ENCODE measurements at regions not wholly inside any gene's neighbourhood (a gene's known extent, or its start where the extent isn't known, plus 50 kb on each side); places are given as distances from the start of the nearest gene placed in this dataset.

DNA sequence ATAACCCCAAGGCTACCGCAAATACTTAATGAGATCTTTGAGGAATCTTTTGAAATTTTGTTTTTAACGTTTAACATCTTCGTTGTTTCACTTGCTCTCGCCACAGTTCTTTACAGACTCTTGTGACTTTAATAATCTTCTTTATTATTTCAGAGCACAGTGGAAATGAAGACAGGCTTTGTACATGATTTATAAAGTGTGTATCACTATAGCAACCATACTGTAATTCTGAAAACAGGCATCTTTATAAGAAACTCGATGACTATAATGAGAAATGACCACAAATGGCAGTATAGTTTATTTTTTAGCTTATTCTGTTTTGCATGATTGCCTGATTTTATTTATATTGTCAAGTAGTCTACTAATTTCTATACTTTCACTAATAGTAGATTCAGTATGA is 224.4 kb upstream of the GALNTL6 start:
- DNase-seq (ENCODE audit: low spot score) (no peak), ATAC-seq (no peak)
- Mint-ChIP-seq H3K9me3 (peaks cover 6% of the 10 kb centered on the region; the same call in 1 of the 3 replicates), H3K27me3 (ENCODE audit: insufficient read depth, low read depth, poor library complexity) (no peaks in the 10 kb centered on the region), H3K4me1 (peaks cover 17% of the 10 kb centered on the region; the same call in 2 of the 3 replicates), H3K27ac (peak overlapping the region; percentile 27; the same call in 1 of the 2 replicates), H3K36me3 (ENCODE audit: low read depth) (peaks cover 3% of the 10 kb centered on the region; the same call in 1 of the 3 replicates), H3K4me3 (no peak overlapping the region)
- H2AFZ ChIP-seq = no peak overlapping the region
- H3K27me3 ChIP-seq (ENCODE audit: insufficient read depth) = no peaks in the 10 kb centered on the region
- no peaks in the 10 kb centered on the region for H4K20me1 ChIP-seq (replicated peaks; ENCODE audit: insufficient read depth)
- H3K27ac ChIP-seq (ENCODE audit: low read depth) = no peak overlapping the region
- TF ChIP-seq, protein P1, sequence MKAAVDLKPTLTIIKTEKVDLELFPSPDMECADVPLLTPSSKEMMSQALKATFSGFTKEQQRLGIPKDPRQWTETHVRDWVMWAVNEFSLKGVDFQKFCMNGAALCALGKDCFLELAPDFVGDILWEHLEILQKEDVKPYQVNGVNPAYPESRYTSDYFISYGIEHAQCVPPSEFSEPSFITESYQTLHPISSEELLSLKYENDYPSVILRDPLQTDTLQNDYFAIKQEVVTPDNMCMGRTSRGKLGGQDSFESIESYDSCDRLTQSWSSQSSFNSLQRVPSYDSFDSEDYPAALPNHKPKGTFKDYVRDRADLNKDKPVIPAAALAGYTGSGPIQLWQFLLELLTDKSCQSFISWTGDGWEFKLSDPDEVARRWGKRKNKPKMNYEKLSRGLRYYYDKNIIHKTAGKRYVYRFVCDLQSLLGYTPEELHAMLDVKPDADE (IDR thresholded peaks at IDR 0.05) = no peak
- no peak for TF ChIP-seq NANOG (IDR thresholded peaks at IDR 0.05; ENCODE audit: borderline replicate concordance)
- TF ChIP-seq, protein P2, sequence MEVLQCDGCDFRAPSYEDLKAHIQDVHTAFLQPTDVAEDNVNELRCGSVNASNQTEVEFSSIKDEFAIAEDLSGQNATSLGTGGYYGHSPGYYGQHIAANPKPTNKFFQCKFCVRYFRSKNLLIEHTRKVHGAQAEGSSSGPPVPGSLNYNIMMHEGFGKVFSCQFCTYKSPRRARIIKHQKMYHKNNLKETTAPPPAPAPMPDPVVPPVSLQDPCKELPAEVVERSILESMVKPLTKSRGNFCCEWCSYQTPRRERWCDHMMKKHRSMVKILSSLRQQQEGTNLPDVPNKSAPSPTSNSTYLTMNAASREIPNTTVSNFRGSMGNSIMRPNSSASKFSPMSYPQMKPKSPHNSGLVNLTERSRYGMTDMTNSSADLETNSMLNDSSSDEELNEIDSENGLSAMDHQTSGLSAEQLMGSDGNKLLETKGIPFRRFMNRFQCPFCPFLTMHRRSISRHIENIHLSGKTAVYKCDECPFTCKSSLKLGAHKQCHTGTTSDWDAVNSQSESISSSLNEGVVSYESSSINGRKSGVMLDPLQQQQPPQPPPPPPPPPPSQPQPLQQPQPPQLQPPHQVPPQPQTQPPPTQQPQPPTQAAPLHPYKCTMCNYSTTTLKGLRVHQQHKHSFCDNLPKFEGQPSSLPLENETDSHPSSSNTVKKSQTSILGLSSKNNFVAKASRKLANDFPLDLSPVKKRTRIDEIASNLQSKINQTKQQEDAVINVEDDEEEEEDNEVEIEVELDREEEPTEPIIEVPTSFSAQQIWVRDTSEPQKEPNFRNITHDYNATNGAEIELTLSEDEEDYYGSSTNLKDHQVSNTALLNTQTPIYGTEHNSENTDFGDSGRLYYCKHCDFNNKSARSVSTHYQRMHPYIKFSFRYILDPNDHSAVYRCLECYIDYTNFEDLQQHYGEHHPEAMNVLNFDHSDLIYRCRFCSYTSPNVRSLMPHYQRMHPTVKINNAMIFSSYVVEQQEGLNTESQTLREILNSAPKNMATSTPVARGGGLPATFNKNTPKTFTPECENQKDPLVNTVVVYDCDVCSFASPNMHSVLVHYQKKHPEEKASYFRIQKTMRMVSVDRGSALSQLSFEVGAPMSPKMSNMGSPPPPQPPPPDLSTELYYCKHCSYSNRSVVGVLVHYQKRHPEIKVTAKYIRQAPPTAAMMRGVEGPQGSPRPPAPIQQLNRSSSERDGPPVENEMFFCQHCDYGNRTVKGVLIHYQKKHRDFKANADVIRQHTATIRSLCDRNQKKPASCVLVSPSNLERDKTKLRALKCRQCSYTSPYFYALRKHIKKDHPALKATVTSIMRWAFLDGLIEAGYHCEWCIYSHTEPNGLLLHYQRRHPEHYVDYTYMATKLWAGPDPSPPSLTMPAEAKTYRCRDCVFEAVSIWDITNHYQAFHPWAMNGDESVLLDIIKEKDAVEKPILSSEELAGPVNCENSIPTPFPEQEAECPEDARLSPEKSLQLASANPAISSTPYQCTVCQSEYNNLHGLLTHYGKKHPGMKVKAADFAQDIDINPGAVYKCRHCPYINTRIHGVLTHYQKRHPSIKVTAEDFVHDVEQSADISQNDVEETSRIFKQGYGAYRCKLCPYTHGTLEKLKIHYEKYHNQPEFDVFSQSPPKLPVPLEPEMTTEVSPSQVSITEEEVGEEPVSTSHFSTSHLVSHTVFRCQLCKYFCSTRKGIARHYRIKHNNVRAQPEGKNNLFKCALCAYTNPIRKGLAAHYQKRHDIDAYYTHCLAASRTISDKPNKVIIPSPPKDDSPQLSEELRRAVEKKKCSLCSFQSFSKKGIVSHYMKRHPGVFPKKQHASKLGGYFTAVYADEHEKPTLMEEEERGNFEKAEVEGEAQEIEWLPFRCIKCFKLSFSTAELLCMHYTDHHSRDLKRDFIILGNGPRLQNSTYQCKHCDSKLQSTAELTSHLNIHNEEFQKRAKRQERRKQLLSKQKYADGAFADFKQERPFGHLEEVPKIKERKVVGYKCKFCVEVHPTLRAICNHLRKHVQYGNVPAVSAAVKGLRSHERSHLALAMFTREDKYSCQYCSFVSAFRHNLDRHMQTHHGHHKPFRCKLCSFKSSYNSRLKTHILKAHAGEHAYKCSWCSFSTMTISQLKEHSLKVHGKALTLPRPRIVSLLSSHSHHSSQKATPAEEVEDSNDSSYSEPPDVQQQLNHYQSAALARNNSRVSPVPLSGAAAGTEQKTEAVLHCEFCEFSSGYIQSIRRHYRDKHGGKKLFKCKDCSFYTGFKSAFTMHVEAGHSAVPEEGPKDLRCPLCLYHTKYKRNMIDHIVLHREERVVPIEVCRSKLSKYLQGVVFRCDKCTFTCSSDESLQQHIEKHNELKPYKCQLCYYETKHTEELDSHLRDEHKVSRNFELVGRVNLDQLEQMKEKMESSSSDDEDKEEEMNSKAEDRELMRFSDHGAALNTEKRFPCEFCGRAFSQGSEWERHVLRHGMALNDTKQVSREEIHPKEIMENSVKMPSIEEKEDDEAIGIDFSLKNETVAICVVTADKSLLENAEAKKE (CRISPR knock-in tag; IDR thresholded peaks at IDR 0.05) = no peak
- TF ChIP-seq CREB1 (CRISPR knock-in tag; IDR thresholded peaks at IDR 0.05; ENCODE audit: low read depth) = no peak
- TF ChIP-seq, protein P3, sequence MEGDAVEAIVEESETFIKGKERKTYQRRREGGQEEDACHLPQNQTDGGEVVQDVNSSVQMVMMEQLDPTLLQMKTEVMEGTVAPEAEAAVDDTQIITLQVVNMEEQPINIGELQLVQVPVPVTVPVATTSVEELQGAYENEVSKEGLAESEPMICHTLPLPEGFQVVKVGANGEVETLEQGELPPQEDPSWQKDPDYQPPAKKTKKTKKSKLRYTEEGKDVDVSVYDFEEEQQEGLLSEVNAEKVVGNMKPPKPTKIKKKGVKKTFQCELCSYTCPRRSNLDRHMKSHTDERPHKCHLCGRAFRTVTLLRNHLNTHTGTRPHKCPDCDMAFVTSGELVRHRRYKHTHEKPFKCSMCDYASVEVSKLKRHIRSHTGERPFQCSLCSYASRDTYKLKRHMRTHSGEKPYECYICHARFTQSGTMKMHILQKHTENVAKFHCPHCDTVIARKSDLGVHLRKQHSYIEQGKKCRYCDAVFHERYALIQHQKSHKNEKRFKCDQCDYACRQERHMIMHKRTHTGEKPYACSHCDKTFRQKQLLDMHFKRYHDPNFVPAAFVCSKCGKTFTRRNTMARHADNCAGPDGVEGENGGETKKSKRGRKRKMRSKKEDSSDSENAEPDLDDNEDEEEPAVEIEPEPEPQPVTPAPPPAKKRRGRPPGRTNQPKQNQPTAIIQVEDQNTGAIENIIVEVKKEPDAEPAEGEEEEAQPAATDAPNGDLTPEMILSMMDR (conservative IDR thresholded peaks at IDR 0.05; ENCODE audit: low read depth in 2 of 2) = no peak
- no peak for TF ChIP-seq STAT1 (IDR thresholded peaks at IDR 0.05; ENCODE audit: unreplicated experiment)
- no peak for TF ChIP-seq EZH2 (IDR thresholded peaks at IDR 0.05; ENCODE audit: low read depth, unreplicated experiment)
- no peak for TF ChIP-seq EZH2phosphoT487 (IDR thresholded peaks at IDR 0.05; ENCODE audit: unreplicated experiment)
- no peak for TF ChIP-seq POLR2AphosphoS5 (IDR thresholded peaks at IDR 0.05; ENCODE audit: low read depth)
- no peak for TF ChIP-seq ZNF114 (CRISPR knock-in tag; IDR thresholded peaks at IDR 0.05)
- TF ChIP-seq, protein P4, sequence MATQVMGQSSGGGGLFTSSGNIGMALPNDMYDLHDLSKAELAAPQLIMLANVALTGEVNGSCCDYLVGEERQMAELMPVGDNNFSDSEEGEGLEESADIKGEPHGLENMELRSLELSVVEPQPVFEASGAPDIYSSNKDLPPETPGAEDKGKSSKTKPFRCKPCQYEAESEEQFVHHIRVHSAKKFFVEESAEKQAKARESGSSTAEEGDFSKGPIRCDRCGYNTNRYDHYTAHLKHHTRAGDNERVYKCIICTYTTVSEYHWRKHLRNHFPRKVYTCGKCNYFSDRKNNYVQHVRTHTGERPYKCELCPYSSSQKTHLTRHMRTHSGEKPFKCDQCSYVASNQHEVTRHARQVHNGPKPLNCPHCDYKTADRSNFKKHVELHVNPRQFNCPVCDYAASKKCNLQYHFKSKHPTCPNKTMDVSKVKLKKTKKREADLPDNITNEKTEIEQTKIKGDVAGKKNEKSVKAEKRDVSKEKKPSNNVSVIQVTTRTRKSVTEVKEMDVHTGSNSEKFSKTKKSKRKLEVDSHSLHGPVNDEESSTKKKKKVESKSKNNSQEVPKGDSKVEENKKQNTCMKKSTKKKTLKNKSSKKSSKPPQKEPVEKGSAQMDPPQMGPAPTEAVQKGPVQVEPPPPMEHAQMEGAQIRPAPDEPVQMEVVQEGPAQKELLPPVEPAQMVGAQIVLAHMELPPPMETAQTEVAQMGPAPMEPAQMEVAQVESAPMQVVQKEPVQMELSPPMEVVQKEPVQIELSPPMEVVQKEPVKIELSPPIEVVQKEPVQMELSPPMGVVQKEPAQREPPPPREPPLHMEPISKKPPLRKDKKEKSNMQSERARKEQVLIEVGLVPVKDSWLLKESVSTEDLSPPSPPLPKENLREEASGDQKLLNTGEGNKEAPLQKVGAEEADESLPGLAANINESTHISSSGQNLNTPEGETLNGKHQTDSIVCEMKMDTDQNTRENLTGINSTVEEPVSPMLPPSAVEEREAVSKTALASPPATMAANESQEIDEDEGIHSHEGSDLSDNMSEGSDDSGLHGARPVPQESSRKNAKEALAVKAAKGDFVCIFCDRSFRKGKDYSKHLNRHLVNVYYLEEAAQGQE (IDR thresholded peaks at IDR 0.05; ENCODE audit: unreplicated experiment) = no peak
- no peak for TF ChIP-seq JUNB (IDR thresholded peaks at IDR 0.05; ENCODE audit: unreplicated experiment)
- TF ChIP-seq ZNF331 (CRISPR knock-in tag; IDR thresholded peaks at IDR 0.05; ENCODE audit: low read depth) = no peak
- H3K79me2 ChIP-seq (replicated peaks; ENCODE audit: insufficient read depth) = no peaks in the 10 kb centered on the region
- H3K4me2 ChIP-seq = no peak overlapping the region
- no peaks in the 10 kb centered on the region for H3F3A ChIP-seq (replicated peaks; ENCODE audit: low read depth)
- H3K36me3 ChIP-seq (ENCODE audit: insufficient read depth) = no peaks in the 10 kb centered on the region
- no peak overlapping the region for H3K4me3 ChIP-seq
- H3K4me1 ChIP-seq (ENCODE audit: insufficient read depth) = no peaks in the 10 kb centered on the region; the same call in 1 of the 2 replicates
- peaks cover 3% of the 10 kb centered on the region for H3K9me2 ChIP-seq (ENCODE audit: insufficient read depth)

Measured in GM23338 (cell line).